Bronchial epithelial cell (primary cell): ENCODE measurements at regions not wholly inside any gene's neighbourhood (a gene's known extent, or its start where the extent isn't known, plus 50 kb on each side); places are given as distances from the start of the nearest gene placed in this dataset.

ENCODE experiments used
- DNase-seq: peaks from one replicate; pipeline ENCODE4 v3.0.0-alpha.2; 2010; ENCODE audit warnings: low read depth
- FAIRE-seq: peaks from 2 replicates; lab custom pipeline; 2011; peaks lifted over from hg19 to GRCh38; lab: Jason Lieb, UNC
- H3K27me3 ChIP-seq: 2 replicates; pipeline ENCODE4 v1.5.1; 2011; ENCODE audit warnings: low read length; ENCODE audit not compliant: control insufficient read depth, insufficient read depth
- H3K36me3 ChIP-seq: 2 replicates; pipeline ENCODE4 v1.5.1; 2011; ENCODE audit warnings: low read length; ENCODE audit not compliant: control insufficient read depth, insufficient read depth
- H3K4me3 ChIP-seq: 2 replicates; pipeline ENCODE4 v1.5.1; 2011; ENCODE audit warnings: mild to moderate bottlenecking, low read depth, low read length, control low read depth
- CTCF ChIP-seq: IDR thresholded peaks from 2 replicates; pipeline ENCODE4 v1.5.1; 2011; ENCODE audit warnings: mild to moderate bottlenecking, moderate library complexity, low read length, control low read depth, inconsistent platforms; ENCODE audit not compliant: insufficient read depth, severe bottlenecking

GRCh38 chr5:121624035-121624434 is 227.6 kb upstream of the FTMT start:
- Histone ChIP-seq H3K36me3 (no peaks in the 10 kb centered on the region), H3K27me3 (no peaks in the 10 kb centered on the region), H3K4me3 (no peak overlapping the region)
- no peak for TF ChIP-seq CTCF
- FAIRE-seq, result no peak
- DNase-seq, result no peak

GRCh38 chr5:121628783-121629182 is 222.9 kb upstream of the FTMT start:
- Histone ChIP-seq H3K4me3 (no peak overlapping the region), H3K36me3 (no peaks in the 10 kb centered on the region), H3K27me3 (no peaks in the 10 kb centered on the region)
- TF ChIP-seq CTCF, result no peak
- DNase-seq, result peak; percentile 20
- FAIRE-seq, result no peak

- DNase-seq (peak; percentile 27), FAIRE-seq (no peak)
- Histone ChIP-seq H3K4me3 (no peak overlapping the region), H3K36me3 (no peaks in the 10 kb centered on the region), H3K27me3 (no peaks in the 10 kb centered on the region)
- peak; percentile 35 for TF ChIP-seq CTCF
These were observed 221.3 kb upstream of the FTMT start for GRCh38 chr5:121630402-121630801.

- no peak for TF ChIP-seq CTCF
- Histone ChIP-seq H3K4me3 (no peak overlapping the region), H3K27me3 (no peaks in the 10 kb centered on the region), H3K36me3 (no peaks in the 10 kb centered on the region)
- FAIRE-seq, result no peak
- no peak for DNase-seq
These were observed 216.7 kb upstream of the FTMT start for GRCh38 chr5:121634946-121635345.

GRCh38 chr5:121638126-121638525 is 213.6 kb upstream of the FTMT start:
- no peaks in the 10 kb centered on the region for H3K27me3 ChIP-seq
- FAIRE-seq (no peak), DNase-seq (no peak)
- TF ChIP-seq CTCF, result no peak
- H3K4me3 ChIP-seq, result no peak overlapping the region
- no peaks in the 10 kb centered on the region for H3K36me3 ChIP-seq

GRCh38 chr5:121640298-121640697 is 211.4 kb upstream of the FTMT start:
- H3K36me3 ChIP-seq, result no peaks in the 10 kb centered on the region
- no peak overlapping the region for H3K4me3 ChIP-seq
- FAIRE-seq (no peak), DNase-seq (no peak)
- H3K27me3 ChIP-seq, result no peaks in the 10 kb centered on the region
- TF ChIP-seq CTCF, result no peak
